ENCODE measurements at regions not wholly inside any gene's neighbourhood (a gene's known extent, or its start where the extent isn't known, plus 50 kb on each side); places are given as distances from the start of the nearest gene placed in this dataset.

GRCh38 chr19:28319918-28320317, 893.0 kb downstream of the UQCRFS1 start:
- TF ChIP-seq CTCF (IDR thresholded peaks at IDR 0.05) (no peak), MAX (CRISPR knock-in tag; IDR thresholded peaks at IDR 0.05) (no peak), USF2 (CRISPR knock-in tag; IDR thresholded peaks at IDR 0.05) (no peak)

Measured in WTC11 (cell line).